NCI-H1694 treated with DMSO at 0.1 percent for 48 hours (cell line): ENCODE measurements at regions not wholly inside any gene's neighbourhood (a gene's known extent, or its start where the extent isn't known, plus 50 kb on each side); places are given as distances from the start of the nearest gene placed in this dataset.
"Not testable (repeated sequence)": the region's sequence is repeated elsewhere in the genome, so short reads cannot be mapped to it uniquely, and the experiment has no call there.

Source experiments
- DNase-seq: peaks from one replicate; lab custom pipeline; 2025; lab: John Stamatoyannopoulos, UW

- no peak for DNase-seq
Observed at GRCh38 chr1:199920635-199921034, 106.9 kb upstream of the NR5A2 start.

GRCh38 chr1:199929556-199929955 lies 98.0 kb upstream of the NR5A2 start:
- DNase-seq, result no peak

- DNase-seq, result not testable (repeated sequence)
Observed at GRCh38 chr1:199930067-199930466, 97.4 kb upstream of the NR5A2 start.

- no peak for DNase-seq
Observed at GRCh38 chr1:199931666-199932377, 95.7 kb upstream of the NR5A2 start.

DNA sequence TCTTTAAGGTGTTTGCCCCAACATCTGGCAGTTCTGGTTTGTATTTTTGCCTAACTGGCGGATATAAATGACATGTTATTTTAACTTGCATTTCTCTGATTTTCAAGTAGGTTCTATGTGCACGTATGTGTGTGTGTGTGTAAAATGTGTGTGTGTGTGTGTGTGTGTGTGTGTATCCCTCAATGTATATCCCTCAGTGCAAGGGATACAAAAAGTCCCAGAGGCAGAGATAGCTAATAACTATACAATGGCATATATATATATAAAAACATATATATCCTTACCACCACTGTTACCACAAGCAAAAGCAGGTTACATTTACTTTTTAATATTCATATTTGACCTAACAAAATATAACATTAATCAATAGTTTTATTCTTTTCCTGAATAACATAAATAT lies 95.0 kb upstream of the NR5A2 start:
- no peak for DNase-seq

GRCh38 chr1:199936441-199936840 lies 91.1 kb upstream of the NR5A2 start:
- no peak for DNase-seq

GRCh38 chr1:199937161-199937560 lies 90.3 kb upstream of the NR5A2 start:
- no peak for DNase-seq

GRCh38 chr1:199937661-199938060 lies 89.8 kb upstream of the NR5A2 start:
- DNase-seq, result no peak

DNA sequence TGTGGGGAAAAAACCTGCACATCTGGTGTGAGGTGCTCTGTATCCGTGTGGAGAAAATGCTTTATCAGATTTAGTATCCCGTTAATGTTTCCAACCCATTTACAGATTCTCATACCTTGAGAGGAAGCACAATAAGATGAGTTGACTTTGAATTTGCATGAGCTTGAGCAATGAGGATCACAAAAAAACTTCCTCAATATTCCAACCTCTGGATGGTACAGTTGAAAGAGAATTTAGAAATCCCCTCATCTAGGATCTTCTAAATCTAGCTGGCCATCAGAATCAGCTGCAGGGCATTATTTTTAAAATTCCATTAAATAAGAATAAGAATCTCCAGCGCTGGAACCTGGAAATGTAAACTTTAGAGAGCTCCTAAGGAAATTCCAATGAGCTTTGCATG lies 82.5 kb upstream of the NR5A2 start:
- DNase-seq, result no peak

GRCh38 chr1:199945591-199945990 lies 81.9 kb upstream of the NR5A2 start:
- DNase-seq, result no peak

- DNase-seq, result no peak
Observed at GRCh38 chr1:199946305-199947155, 81.0 kb upstream of the NR5A2 start.

GRCh38 chr1:199948587-199949280 lies 78.8 kb upstream of the NR5A2 start:
- DNase-seq, result no peak

DNA sequence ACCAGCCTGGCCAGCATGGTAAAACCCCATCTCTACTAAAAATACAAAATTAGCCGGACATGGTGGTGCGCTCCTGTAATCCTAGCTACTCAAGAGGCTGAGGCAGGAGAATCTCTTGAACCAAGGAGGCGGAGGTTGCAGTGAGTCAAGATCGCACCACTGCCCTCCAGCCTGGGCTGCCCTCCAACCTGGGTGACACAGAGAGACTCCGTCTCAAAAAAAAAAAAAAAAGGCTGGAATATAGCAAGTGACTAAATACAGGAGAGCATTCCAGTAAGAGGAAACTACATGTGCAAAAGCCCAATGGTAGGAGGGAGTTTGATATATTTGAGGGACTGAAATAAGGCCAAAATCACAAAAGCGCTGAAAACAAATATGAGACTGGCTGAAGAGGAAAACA lies 76.5 kb upstream of the NR5A2 start:
- DNase-seq, result not testable (repeated sequence)

- DNase-seq, result no peak
Observed at GRCh38 chr1:199953651-199954050, 73.9 kb upstream of the NR5A2 start.

GRCh38 chr1:199954699-199955098 lies 72.8 kb upstream of the NR5A2 start:
- no peak for DNase-seq

DNA sequence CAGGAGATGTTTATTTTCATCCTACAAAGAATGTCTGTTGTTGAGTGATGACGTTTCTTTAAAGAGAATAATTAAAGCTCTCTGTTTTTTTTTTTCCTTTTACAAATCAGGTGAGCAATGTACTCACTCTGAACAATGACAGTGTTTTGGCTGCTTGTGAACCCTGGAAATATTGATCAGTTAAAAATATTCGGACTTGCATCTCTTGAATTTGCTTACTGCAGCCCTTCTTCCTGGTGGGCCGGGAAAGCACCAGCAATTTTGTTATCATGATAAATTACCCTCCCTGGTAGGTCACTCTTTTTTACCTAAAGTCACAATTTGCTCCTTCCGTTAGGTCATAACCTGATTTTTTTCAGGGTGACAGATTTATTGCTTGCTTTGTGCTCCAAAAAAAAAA lies 72.3 kb upstream of the NR5A2 start:
- no peak for DNase-seq

DNA sequence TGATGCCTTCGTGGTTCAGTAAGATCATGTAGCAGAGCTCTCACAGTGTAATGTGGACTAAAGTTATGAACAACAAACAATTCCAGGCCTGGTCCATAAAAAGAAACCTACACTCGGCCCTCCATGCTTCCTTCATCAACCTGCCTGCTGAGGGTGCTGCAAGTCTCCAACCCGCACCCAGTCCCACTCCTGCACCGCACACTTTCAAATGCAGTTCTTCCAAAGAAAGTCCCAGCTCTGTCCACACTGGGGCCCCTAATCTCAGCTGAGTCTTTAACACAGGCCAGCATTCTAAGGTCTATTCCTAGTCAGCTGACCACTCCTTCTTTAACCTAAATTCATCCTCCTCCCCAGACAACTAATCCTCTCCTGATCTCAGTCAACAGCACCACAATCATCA lies 71.5 kb upstream of the NR5A2 start:
- no peak for DNase-seq

DNA sequence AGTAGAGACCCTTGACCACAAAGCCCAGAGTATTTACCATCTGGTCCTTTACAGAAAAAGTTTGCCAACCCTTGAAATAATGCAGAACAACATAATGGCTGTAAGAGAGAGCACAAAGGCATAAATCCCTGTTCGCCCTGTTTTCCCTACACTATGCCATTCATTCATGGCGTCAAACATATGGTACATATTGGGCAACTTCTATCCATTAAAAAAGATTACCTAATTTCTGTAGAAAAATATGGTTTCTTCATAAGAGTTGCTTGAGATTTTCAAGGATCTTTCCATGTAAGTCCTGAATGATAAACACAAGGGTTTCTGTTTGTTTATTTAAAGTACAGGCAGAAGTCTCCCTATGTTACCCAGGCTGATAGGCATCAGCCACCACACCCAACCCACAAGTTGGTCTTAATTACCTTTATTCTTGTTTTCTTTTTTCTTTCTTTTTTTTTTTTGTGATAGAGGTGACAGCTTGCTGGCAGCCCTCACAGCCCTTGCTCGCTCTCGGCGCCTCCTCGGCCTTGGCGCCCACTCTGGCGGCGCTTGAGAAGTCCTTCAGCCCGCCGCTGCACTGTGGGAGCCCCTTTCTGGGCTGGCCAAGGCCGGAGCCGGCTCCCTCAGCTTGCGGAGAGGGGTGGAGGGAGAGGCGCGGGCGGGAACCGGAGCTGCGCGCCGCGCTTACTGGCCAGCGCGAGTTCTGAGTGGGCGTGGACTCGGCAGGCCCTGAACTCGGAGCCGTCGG lies 68.3 kb upstream of the NR5A2 start:
- no peak for DNase-seq

- no peak for DNase-seq
Observed at GRCh38 chr1:199959775-199960110, 67.8 kb upstream of the NR5A2 start.

DNA sequence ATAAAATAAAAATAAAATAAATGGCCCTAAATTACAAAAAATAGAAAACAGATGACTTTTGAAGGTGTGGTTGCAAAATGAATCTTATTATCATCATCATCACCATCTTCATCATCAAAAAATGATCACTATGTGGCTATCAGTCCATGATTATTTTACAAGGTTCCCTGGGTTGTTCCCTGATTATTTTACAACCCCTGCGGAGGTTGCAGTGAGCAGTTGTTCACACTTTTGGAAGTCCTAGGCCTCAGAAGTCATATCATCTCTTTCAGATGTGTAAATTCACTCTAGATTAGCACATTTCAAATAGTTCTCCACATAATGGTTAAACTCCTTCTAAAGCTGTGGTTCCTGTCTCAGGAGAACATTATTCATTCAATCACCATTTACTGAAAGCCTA lies 57.4 kb upstream of the NR5A2 start:
- no peak for DNase-seq

- no peak for DNase-seq
Observed at GRCh38 chr1:199976496-199977144, 50.9 kb upstream of the NR5A2 start.
